Panc1 (cell line): ENCODE measurements at regions not wholly inside any gene's neighbourhood (a gene's known extent, or its start where the extent isn't known, plus 50 kb on each side); places are given as distances from the start of the nearest gene placed in this dataset.

ENCODE experiments used
- ATAC-seq: fragments of 200-7000 bp; cut with Tn5 transposase; 2 replicates; pipeline ENCODE4 v1.9.1; 2020; ENCODE audit warnings: mild to moderate bottlenecking, moderate library complexity
- BruUV-seq: library from RNA; stranded (reverse); fragments of 400-500 nt; replicated peaks from 2 replicates; lab custom pipeline; 2021; lab: Mats Ljungman, UMichigan
- CTCF ChIA-PET: fragments of 300-600 bp; sonication (Branson Sonifier 250); formaldehyde crosslinking; loops from one replicate; lab custom pipeline; 2022; ENCODE audit warnings: antibody characterized with exemption; lab: Charles Lee
- POLR2A ChIA-PET: fragments of 300-600 bp; sonication (Branson Sonifier 250); formaldehyde crosslinking; loops from one replicate; lab custom pipeline; 2022; ENCODE audit warnings: antibody characterized with exemption; lab: Charles Lee
- DNase-seq: peaks from one replicate; pipeline ENCODE4 v3.0.0-alpha.2; 2010; ENCODE audit warnings: low read depth, low spot score
- H3K27ac ChIP-seq: 2 replicates; pipeline ENCODE4 v1.5.1; 2011; ENCODE audit warnings: mild to moderate bottlenecking, low read length, inconsistent platforms
- H3K27me3 ChIP-seq: fragments of 200-500 bp; sonication (Bioruptor generic); 2 replicates; pipeline ENCODE4 v1.6.0; 2014; ENCODE audit warnings: low read length, inconsistent platforms; ENCODE audit not compliant: control insufficient read depth, insufficient read depth
- H3K36me3 ChIP-seq: fragments of 200-500 bp; sonication (Bioruptor generic); 2 replicates; pipeline ENCODE4 v1.5.1; 2014; ENCODE audit warnings: inconsistent platforms, mild to moderate bottlenecking, low read length, moderate library complexity; ENCODE audit not compliant: control insufficient read depth, insufficient read depth
- H3K4me1 ChIP-seq: 2 replicates; pipeline ENCODE4 v1.5.1; 2011; ENCODE audit warnings: inconsistent platforms, mild to moderate bottlenecking, low read length, moderate library complexity; ENCODE audit not compliant: control insufficient read depth, insufficient read depth
- H3K4me3 ChIP-seq, 2 experiments: 2 replicates each; pipeline ENCODE4 v1.5.1; 2011 to 2012; ENCODE audit warnings: low read depth in 2 of 2, low read length in 2 of 2, mild to moderate bottlenecking in 2 of 2, inconsistent platforms in 1 of 2, moderate library complexity in 1 of 2
- H3K9me3 ChIP-seq: fragments of 200-500 bp; sonication (Bioruptor generic); 2 replicates; pipeline ENCODE4 v1.5.1; 2014; ENCODE audit warnings: low read depth, mild to moderate bottlenecking, inconsistent platforms, low read length, moderate library complexity; ENCODE audit not compliant: control insufficient read depth, insufficient read depth
- CTCF ChIP-seq: fragments of 450-650 bp; IDR thresholded peaks from 2 replicates; pipeline ENCODE4 v1.5.1; 2017; ENCODE audit warnings: mild to moderate bottlenecking
- POLR2AphosphoS5 ChIP-seq: IDR thresholded peaks from 2 replicates; pipeline ENCODE4 v1.6.1; 2012; ENCODE audit warnings: mild to moderate bottlenecking, low read depth, low read length, moderate library complexity
- REST ChIP-seq, 2 experiments: IDR thresholded peaks; 2 replicates each; pipeline ENCODE4 v1.6.1; 2011 to 2012; ENCODE audit warnings: low read depth in 2 of 2, control low read depth in 1 of 2, low read length in 1 of 2, mild to moderate bottlenecking in 1 of 2, moderate library complexity in 1 of 2; ENCODE audit not compliant: insufficient read depth in 1 of 2
- SIN3A ChIP-seq: IDR thresholded peaks from 2 replicates; pipeline ENCODE4 v1.6.1; 2012; ENCODE audit warnings: low read depth, mild to moderate bottlenecking, low read length, moderate library complexity, borderline replicate concordance; ENCODE audit not compliant: insufficient read depth
- TCF7L2 ChIP-seq: IDR thresholded peaks from 2 replicates; pipeline ENCODE4 v1.6.1; 2011; ENCODE audit warnings: mild to moderate bottlenecking, low read depth, low read length, inconsistent platforms
- in situ Hi-C: cut with HindIII; loops from 2 replicates; pipeline ENCODE4 v1.10.0; 2016; ENCODE audit warnings: low sequenced_read_pairs, low pct_unique_long_range_greater_than_20kb
- intact Hi-C: fragments of 100-400 bp; cut with micrococcal nuclease; formaldehyde crosslinking; loops from one replicate; pipeline ENCODE4 v1.10.0; 2022; ENCODE audit not compliant: unreplicated experiment

GRCh38 chr14:65794674-65795279, 382.2 kb downstream of the FUT8 start:
- no peaks in the 10 kb centered on the region for H3K36me3 ChIP-seq
- H3K4me1 ChIP-seq = no peaks in the 10 kb centered on the region
- no peak overlapping the region for H3K4me3 ChIP-seq
- DNase-seq (no peak), ATAC-seq (no peak)
- BruUV-seq = no TSS peak
- ChIA-PET CTCF (no interaction called here), POLR2A (no interaction called here)
- in situ Hi-C loops (no loop called here), intact Hi-C loops (no loop called here)
- no peaks in the 10 kb centered on the region for H3K27me3 ChIP-seq
- no peak overlapping the region for H3K27ac ChIP-seq
- no peak for TF ChIP-seq POLR2AphosphoS5
- TF ChIP-seq SIN3A = no peak
- TF ChIP-seq TCF7L2 = no peak
- no peak for TF ChIP-seq CTCF
- no peak for TF ChIP-seq REST (IDR thresholded peaks at IDR 0.05; ENCODE audit: insufficient read depth in 1 of 2, low read depth in 2 of 2, low read length in 1 of 2)
- H3K9me3 ChIP-seq = no peaks in the 10 kb centered on the region

GRCh38 chr14:65798216-65798615, 385.7 kb downstream of the FUT8 start:
- in situ Hi-C loops = no loop called here
- H3K27me3 ChIP-seq = no peaks in the 10 kb centered on the region
- ChIA-PET CTCF (no interaction called here), POLR2A (no interaction called here)
- no peaks in the 10 kb centered on the region for H3K4me1 ChIP-seq
- intact Hi-C loops = no loop called here
- ATAC-seq (no peak), DNase-seq (no peak)
- no peaks in the 10 kb centered on the region for H3K9me3 ChIP-seq
- no peak overlapping the region for H3K27ac ChIP-seq
- H3K4me3 ChIP-seq = no peak overlapping the region
- no peak for TF ChIP-seq POLR2AphosphoS5
- TF ChIP-seq TCF7L2 = no peak
- TF ChIP-seq REST (IDR thresholded peaks at IDR 0.05; ENCODE audit: insufficient read depth in 1 of 2, low read depth in 2 of 2, low read length in 1 of 2) = no peak
- no peak for TF ChIP-seq SIN3A
- TF ChIP-seq CTCF = no peak
- H3K36me3 ChIP-seq = no peaks in the 10 kb centered on the region
- no TSS peak for BruUV-seq
